ENCODE measurements at regions not wholly inside any gene's neighbourhood (a gene's known extent, or its start where the extent isn't known, plus 50 kb on each side); places are given as distances from the start of the nearest gene placed in this dataset.

GRCh38 chr18:60466677-60467076 is 94.1 kb upstream of the MC4R start:
- Histone ChIP-seq H3K27ac (ENCODE audit: extremely low read depth, low read depth, low read length) (no peak overlapping the region), H3K27me3 (ENCODE audit: control insufficient read depth in 2 of 2, insufficient read depth in 2 of 2, low read length in 2 of 2) (no peaks in the 10 kb centered on the region), H2AFZ (ENCODE audit: low read depth, low read length) (no peak overlapping the region), H3K79me2 (ENCODE audit: control insufficient read depth, insufficient read depth, low read length) (no peaks in the 10 kb centered on the region), H3K4me3 (no peak overlapping the region), H4K20me1 (replicated peaks; ENCODE audit: control insufficient read depth, insufficient read depth, low read length) (no peaks in the 10 kb centered on the region), H3K4me2 (ENCODE audit: insufficient read depth, low read length) (no peak overlapping the region), H3K9me1 (ENCODE audit: control insufficient read depth, insufficient read depth, low read length) (no peaks in the 10 kb centered on the region), H3K9me3 (replicated peaks; ENCODE audit: control insufficient read depth, insufficient read depth, low read depth, low read length) (no peaks in the 10 kb centered on the region; the same call in 1 of the 2 replicates), H3K4me1 (replicated peaks in 1 of 2; ENCODE audit: control insufficient read depth in 2 of 2, insufficient read depth in 2 of 2, low read length in 2 of 2) (no peaks in the 10 kb centered on the region), H3K36me3 (ENCODE audit: control insufficient read depth, insufficient read depth, low read length) (no peaks in the 10 kb centered on the region), H3K9ac (ENCODE audit: insufficient read depth in 1 of 2, low read depth in 2 of 2, low read length in 2 of 2) (no peak overlapping the region)
- BruUV-seq (replicated peaks), result no TSS peak
- in situ Hi-C loops (cut with MboI), result no loop called here
- DNase-seq (ENCODE audit: extremely low read depth in 1 of 4, low spot score in 3 of 4), result no peak
- no peak for TF ChIP-seq ZNF174 (CRISPR knock-in tag; IDR thresholded peaks at IDR 0.05)
- ChIA-PET CTCF (ENCODE audit: low intra/inter-chr PET ratio) (no interaction called here), POLR2A (no interaction called here)
- 0% methylated on average over 3 of the region's 3 CpGs for WGBS (ENCODE audit: insufficient coverage, low coverage, missing lambda C conversion rate)
- intact Hi-C loops (cut with micrococcal nuclease), result no loop called here
- no peak for ATAC-seq
- no peak for FAIRE-seq

GRCh38 chr18:60469387-60470100 is 97.0 kb upstream of the MC4R start:
- ATAC-seq (no peak), DNase-seq (ENCODE audit: extremely low read depth in 1 of 4, low spot score in 3 of 4) (no peak), FAIRE-seq (no peak)
- no peaks in the 10 kb centered on the region; the same call in 1 of the 2 replicates for H3K9me3 ChIP-seq (replicated peaks; ENCODE audit: control insufficient read depth, insufficient read depth, low read depth, low read length)
- ChIA-PET POLR2A (interaction anchor here (1.2 kb wide), 1 partner anchor 9 kb away, joined by 3 read pairs; no protein-coding TSS in a partner anchor), CTCF (ENCODE audit: low intra/inter-chr PET ratio) (no interaction called here)
- H3K27ac ChIP-seq (ENCODE audit: extremely low read depth, low read depth, low read length), result no peak overlapping the region
- no peaks in the 10 kb centered on the region for H4K20me1 ChIP-seq (replicated peaks; ENCODE audit: control insufficient read depth, insufficient read depth, low read length)
- no peaks in the 10 kb centered on the region for H3K36me3 ChIP-seq (ENCODE audit: control insufficient read depth, insufficient read depth, low read length)
- H3K9ac ChIP-seq (ENCODE audit: insufficient read depth in 1 of 2, low read depth in 2 of 2, low read length in 2 of 2), result no peak overlapping the region
- in situ Hi-C loops (cut with MboI) (no loop called here), intact Hi-C loops (cut with micrococcal nuclease) (no loop called here)
- H2AFZ ChIP-seq (ENCODE audit: low read depth, low read length), result no peak overlapping the region
- no peak overlapping the region for H3K4me2 ChIP-seq (ENCODE audit: insufficient read depth, low read length)
- 0% methylated on average over 5 of the region's 5 CpGs for WGBS (ENCODE audit: insufficient coverage, low coverage, missing lambda C conversion rate)
- H3K79me2 ChIP-seq (ENCODE audit: control insufficient read depth, insufficient read depth, low read length), result no peaks in the 10 kb centered on the region
- no peaks in the 10 kb centered on the region for H3K27me3 ChIP-seq (ENCODE audit: control insufficient read depth in 2 of 2, insufficient read depth in 2 of 2, low read length in 2 of 2)
- no peak overlapping the region for H3K4me3 ChIP-seq
- no peaks in the 10 kb centered on the region for H3K9me1 ChIP-seq (ENCODE audit: control insufficient read depth, insufficient read depth, low read length)
- BruUV-seq (replicated peaks), result no TSS peak
- H3K4me1 ChIP-seq (replicated peaks in 1 of 2; ENCODE audit: control insufficient read depth in 2 of 2, insufficient read depth in 2 of 2, low read length in 2 of 2), result no peaks in the 10 kb centered on the region
- TF ChIP-seq ZNF785 (CRISPR knock-in tag; IDR thresholded peaks at IDR 0.05), result no peak
- TF ChIP-seq DNMT1 (IDR thresholded peaks at IDR 0.05), result no peak
- no peak for TF ChIP-seq ZNF561 (CRISPR knock-in tag; conservative IDR thresholded peaks at IDR 0.05)
- no peak for TF ChIP-seq ZNF512 (tag; IDR thresholded peaks at IDR 0.05)
- no peak for TF ChIP-seq HMG20A (CRISPR knock-in tag; conservative IDR thresholded peaks at IDR 0.05)
- TF ChIP-seq TAF1 (IDR thresholded peaks at IDR 0.05; ENCODE audit: control insufficient read depth, extremely low read depth, insufficient read depth, low read length, severe bottlenecking), result no peak
- no peak for TF ChIP-seq FOXO4 (CRISPR knock-in tag; IDR thresholded peaks at IDR 0.05)
- TF ChIP-seq ZNF146 (CRISPR knock-in tag; IDR thresholded peaks at IDR 0.05; ENCODE audit: unreplicated experiment), result no peak
- TF ChIP-seq SP1 (CRISPR knock-in tag; IDR thresholded peaks at IDR 0.05), result no peak
- no peak for TF ChIP-seq ZNF778 (CRISPR knock-in tag; IDR thresholded peaks at IDR 0.05)
- TF ChIP-seq GTF2B (IDR thresholded peaks at IDR 0.05; ENCODE audit: extremely low read depth, insufficient read length), result no peak
